GM12892 (cell line): ENCODE measurements at regions not wholly inside any gene's neighbourhood (a gene's known extent, or its start where the extent isn't known, plus 50 kb on each side); places are given as distances from the start of the nearest gene placed in this dataset.

Experiments
- POLR2A ChIP-seq: IDR thresholded peaks from 2 replicates; pipeline ENCODE4 v1.6.1; 2011; ENCODE audit warnings: low read depth, low read length, control low read depth
- POLR2AphosphoS5 ChIP-seq: IDR thresholded peaks from 2 replicates; pipeline ENCODE4 v1.6.1; 2011; ENCODE audit warnings: low read depth, low read length, control low read depth
- TAF1 ChIP-seq: IDR thresholded peaks from 2 replicates; pipeline ENCODE4 v1.6.1; 2011; ENCODE audit warnings: low read depth, mild to moderate bottlenecking, control low read depth, low read length, borderline replicate concordance

- TF ChIP-seq POLR2A: no peak
- no peak for TF ChIP-seq POLR2AphosphoS5
- TF ChIP-seq TAF1: no peak
Measured at GRCh38 chr2:199128476-199129229, 329.1 kb downstream of the SATB2 start.
